Fibroblast of the aortic adventitia (primary cell): ENCODE measurements at regions not wholly inside any gene's neighbourhood (a gene's known extent, or its start where the extent isn't known, plus 50 kb on each side); places are given as distances from the start of the nearest gene placed in this dataset.

Source experiments
- DNase-seq: peaks from one replicate; pipeline ENCODE4 v3.0.0-alpha.2; 2010; ENCODE audit warnings: low read depth
- H3K4me3 ChIP-seq: 2 replicates; pipeline ENCODE4 v1.5.1; 2011; ENCODE audit warnings: low read depth, mild to moderate bottlenecking, control low read depth, low read length, moderate library complexity
- TF ChIP-seq, protein P1 (sequence below): IDR thresholded peaks from 2 replicates; pipeline ENCODE4 v1.5.1; 2011; ENCODE audit warnings: mild to moderate bottlenecking, low read length, control low read depth, inconsistent platforms; ENCODE audit not compliant: insufficient read depth

DNA sequence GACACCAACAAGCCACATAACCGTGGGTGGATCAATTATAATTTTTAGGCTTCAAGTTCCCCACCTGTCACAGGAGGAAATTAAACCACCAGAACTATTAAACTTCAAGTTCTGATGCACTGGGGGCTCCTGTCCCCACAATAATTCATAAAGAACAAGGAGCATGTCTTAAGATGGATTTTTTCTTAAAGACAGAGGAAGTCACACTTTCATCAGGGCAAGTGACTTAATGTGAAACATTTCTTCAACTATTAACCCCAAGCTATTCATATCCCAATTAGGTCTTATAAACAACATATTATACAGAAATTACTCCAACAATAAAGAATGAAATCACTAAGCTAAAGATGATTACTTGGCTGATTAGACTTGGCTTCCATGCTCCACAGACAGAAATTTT is 292.5 kb downstream of the ETAA1 start:
- H3K4me3 ChIP-seq: no peak overlapping the region
- TF ChIP-seq, protein P1, sequence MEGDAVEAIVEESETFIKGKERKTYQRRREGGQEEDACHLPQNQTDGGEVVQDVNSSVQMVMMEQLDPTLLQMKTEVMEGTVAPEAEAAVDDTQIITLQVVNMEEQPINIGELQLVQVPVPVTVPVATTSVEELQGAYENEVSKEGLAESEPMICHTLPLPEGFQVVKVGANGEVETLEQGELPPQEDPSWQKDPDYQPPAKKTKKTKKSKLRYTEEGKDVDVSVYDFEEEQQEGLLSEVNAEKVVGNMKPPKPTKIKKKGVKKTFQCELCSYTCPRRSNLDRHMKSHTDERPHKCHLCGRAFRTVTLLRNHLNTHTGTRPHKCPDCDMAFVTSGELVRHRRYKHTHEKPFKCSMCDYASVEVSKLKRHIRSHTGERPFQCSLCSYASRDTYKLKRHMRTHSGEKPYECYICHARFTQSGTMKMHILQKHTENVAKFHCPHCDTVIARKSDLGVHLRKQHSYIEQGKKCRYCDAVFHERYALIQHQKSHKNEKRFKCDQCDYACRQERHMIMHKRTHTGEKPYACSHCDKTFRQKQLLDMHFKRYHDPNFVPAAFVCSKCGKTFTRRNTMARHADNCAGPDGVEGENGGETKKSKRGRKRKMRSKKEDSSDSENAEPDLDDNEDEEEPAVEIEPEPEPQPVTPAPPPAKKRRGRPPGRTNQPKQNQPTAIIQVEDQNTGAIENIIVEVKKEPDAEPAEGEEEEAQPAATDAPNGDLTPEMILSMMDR: no peak
- DNase-seq: no peak

DNA sequence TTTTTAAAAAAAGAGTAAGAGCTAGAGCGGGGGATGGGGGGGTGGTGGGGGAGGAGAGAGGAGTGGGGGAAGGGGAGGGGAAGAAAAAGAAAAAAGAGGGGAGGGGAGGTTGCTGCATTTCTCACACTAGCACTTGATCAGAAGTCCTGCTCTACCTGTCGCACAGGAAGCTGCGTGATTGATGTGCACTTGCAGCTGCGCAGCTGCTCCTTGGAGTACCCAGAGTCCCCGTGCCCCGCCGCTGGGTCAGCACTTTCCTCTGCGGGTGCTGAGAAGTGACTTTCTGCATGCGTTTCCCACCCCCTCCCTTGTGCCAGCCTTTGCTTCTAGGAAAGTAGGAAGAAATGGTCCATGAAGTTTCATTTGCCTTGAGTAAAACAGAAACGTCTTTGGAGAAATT is 297.3 kb downstream of the ETAA1 start:
- DNase-seq: no peak
- no peak overlapping the region for H3K4me3 ChIP-seq
- TF ChIP-seq, protein P1: no peak

GRCh38 chr2:67701011-67701410 is 303.9 kb downstream of the ETAA1 start:
- no peak for DNase-seq
- H3K4me3 ChIP-seq: no peak overlapping the region

GRCh38 chr2:67702284-67702683 is 305.2 kb downstream of the ETAA1 start:
- DNase-seq: no peak
- TF ChIP-seq, protein P1: no peak
- H3K4me3 ChIP-seq: no peak overlapping the region

More at GRCh38 chr2:67701011-67701410, 303.9 kb downstream of the ETAA1 start:
- TF ChIP-seq, protein P1: no peak

GRCh38 chr2:67702937-67703336 is 305.8 kb downstream of the ETAA1 start:
- no peak overlapping the region for H3K4me3 ChIP-seq
- TF ChIP-seq, protein P1: no peak
- DNase-seq: no peak

DNA sequence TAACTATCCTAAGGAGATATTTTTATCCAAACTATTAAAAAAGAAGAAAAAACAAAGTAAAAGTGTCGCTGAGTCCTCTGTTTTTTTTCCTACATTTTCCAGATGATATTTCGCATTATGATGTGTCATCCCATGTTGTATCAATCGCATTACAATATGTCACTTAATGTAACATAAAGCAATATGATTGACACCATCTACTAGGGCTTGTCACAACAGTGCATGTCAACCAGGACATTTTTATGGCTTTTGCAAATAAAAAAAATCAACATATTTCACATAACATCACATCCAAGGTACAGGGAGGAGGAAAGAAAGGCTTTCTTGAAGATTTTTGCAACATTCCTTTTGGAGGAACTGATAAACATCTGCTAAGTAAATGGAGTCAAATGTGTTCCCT is 308.9 kb downstream of the ETAA1 start:
- DNase-seq: no peak
- TF ChIP-seq, protein P1: no peak
- H3K4me3 ChIP-seq: no peak overlapping the region

DNA sequence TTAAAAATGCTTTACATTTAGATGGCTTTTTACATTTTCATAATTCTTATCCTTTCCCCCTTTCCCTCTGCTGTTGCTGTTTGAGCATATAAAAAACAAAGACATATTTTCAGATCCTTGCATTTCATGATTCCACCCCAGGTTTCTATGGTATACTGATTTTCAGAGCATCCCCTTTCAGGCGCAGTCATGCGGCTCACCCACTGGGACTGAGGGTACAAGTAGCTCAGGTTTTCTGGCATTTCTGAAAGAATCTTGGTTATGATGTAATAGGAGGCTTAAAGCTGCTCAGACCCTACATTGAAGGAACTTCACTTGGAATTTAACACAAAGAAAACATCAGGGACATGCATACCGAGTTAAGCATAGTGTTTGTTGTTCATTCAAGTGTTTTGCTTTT is 310.8 kb downstream of the ETAA1 start:
- DNase-seq: no peak
- TF ChIP-seq, protein P1: no peak
- H3K4me3 ChIP-seq: no peak overlapping the region
